H54 (cell line): ENCODE measurements at regions not wholly inside any gene's neighbourhood (a gene's known extent, or its start where the extent isn't known, plus 50 kb on each side); places are given as distances from the start of the nearest gene placed in this dataset.

ENCODE experiments used
- DNase-seq: peaks from one replicate; pipeline ENCODE4 v3.0.0; 2011; ENCODE audit warnings: low spot score, mixed read lengths; ENCODE audit not compliant: insufficient read length
- FAIRE-seq: peaks from 3 replicates; lab custom pipeline; 2011; peaks lifted over from hg19 to GRCh38; lab: Jason Lieb, UNC
- POLR2A ChIP-seq: IDR thresholded peaks from 2 replicates; pipeline ENCODE4 v1.6.1; 2011; ENCODE audit warnings: low read depth, mild to moderate bottlenecking, low read length

- FAIRE-seq (no peak), DNase-seq (no peak)
- TF ChIP-seq POLR2A = no peak
Measured at GRCh38 chr16:48829336-48830310, 219.6 kb upstream of the N4BP1 start.

- no peak for FAIRE-seq
- TF ChIP-seq POLR2A = no peak
- DNase-seq = no peak
Measured at GRCh38 chr16:48824271-48824670, 214.3 kb upstream of the N4BP1 start.

- no peak for FAIRE-seq
Measured at GRCh38 chr16:48822431-48822830, 212.5 kb upstream of the N4BP1 start.

GRCh38 chr16:48820379-48820778 lies 210.4 kb upstream of the N4BP1 start:
- DNase-seq (no peak), FAIRE-seq (no peak)
- TF ChIP-seq POLR2A = no peak

More at GRCh38 chr16:48822431-48822830, 212.5 kb upstream of the N4BP1 start:
- DNase-seq = no peak
- no peak for TF ChIP-seq POLR2A

GRCh38 chr16:48818257-48818656 lies 208.3 kb upstream of the N4BP1 start:
- DNase-seq (no peak), FAIRE-seq (no peak)
- TF ChIP-seq POLR2A = no peak

GRCh38 chr16:48817032-48817431 lies 207.1 kb upstream of the N4BP1 start:
- TF ChIP-seq POLR2A = no peak
- FAIRE-seq (no peak), DNase-seq (no peak)

- no peak for TF ChIP-seq POLR2A
- FAIRE-seq (no peak), DNase-seq (no peak)
Measured at GRCh38 chr16:48816393-48816792, 206.4 kb upstream of the N4BP1 start.

- no peak for FAIRE-seq
- no peak for DNase-seq
- no peak for TF ChIP-seq POLR2A
Measured at GRCh38 chr16:48814994-48815393, 205.0 kb upstream of the N4BP1 start.

GRCh38 chr16:48813485-48813884 lies 203.5 kb upstream of the N4BP1 start:
- no peak for DNase-seq
- TF ChIP-seq POLR2A = no peak
- no peak for FAIRE-seq

- FAIRE-seq (no peak), DNase-seq (no peak)
- TF ChIP-seq POLR2A = no peak
Measured at GRCh38 chr16:48812856-48813255, 202.9 kb upstream of the N4BP1 start.

GRCh38 chr16:48811478-48811877 lies 201.5 kb upstream of the N4BP1 start:
- DNase-seq = no peak
- TF ChIP-seq POLR2A = no peak
- no peak for FAIRE-seq

- FAIRE-seq (no peak), DNase-seq (no peak)
- TF ChIP-seq POLR2A = no peak
Measured at GRCh38 chr16:48810803-48811453, 200.9 kb upstream of the N4BP1 start.

GRCh38 chr16:48810436-48810802 lies 200.4 kb upstream of the N4BP1 start:
- TF ChIP-seq POLR2A = no peak
- FAIRE-seq = no peak

GRCh38 chr16:48790151-48790550 lies 180.2 kb upstream of the N4BP1 start:
- FAIRE-seq (no peak), DNase-seq (no peak)
- TF ChIP-seq POLR2A = no peak

More at GRCh38 chr16:48810436-48810802, 200.4 kb upstream of the N4BP1 start:
- no peak for DNase-seq

GRCh38 chr16:48788475-48788874 lies 178.5 kb upstream of the N4BP1 start:
- DNase-seq (no peak), FAIRE-seq (no peak)
- no peak for TF ChIP-seq POLR2A
